A172 (cell line): ENCODE measurements at regions not wholly inside any gene's neighbourhood (a gene's known extent, or its start where the extent isn't known, plus 50 kb on each side); places are given as distances from the start of the nearest gene placed in this dataset.
"Not testable (repeated sequence)": the region's sequence is repeated elsewhere in the genome, so short reads cannot be mapped to it uniquely, and the experiment has no call there.

Experiments
- DNase-seq: peaks from one replicate; pipeline ENCODE4 v3.0.0-alpha.2; 2015; ENCODE audit warnings: low spot score

- no peak for DNase-seq
Observed at GRCh38 chr4:19631814-19632213, 619.9 kb upstream of the SLIT2 start.

GRCh38 chr4:19623866-19624265 lies 627.8 kb upstream of the SLIT2 start:
- DNase-seq, result no peak

GRCh38 chr4:19615086-19615689 lies 636.5 kb upstream of the SLIT2 start:
- no peak for DNase-seq

- DNase-seq, result no peak
Observed at GRCh38 chr4:19614171-19614570, 637.5 kb upstream of the SLIT2 start.

- DNase-seq, result no peak
Observed at GRCh38 chr4:19596342-19596741, 655.4 kb upstream of the SLIT2 start.

GRCh38 chr4:19592391-19592790 lies 659.3 kb upstream of the SLIT2 start:
- DNase-seq, result peak; percentile 11

- DNase-seq, result no peak
Observed at GRCh38 chr4:19583827-19584569, 667.7 kb upstream of the SLIT2 start.

- DNase-seq, result no peak
Observed at GRCh38 chr4:19580095-19580494, 671.6 kb upstream of the SLIT2 start.

GRCh38 chr4:19579608-19580007 lies 672.1 kb upstream of the SLIT2 start:
- no peak for DNase-seq

GRCh38 chr4:19577097-19577496 lies 674.6 kb upstream of the SLIT2 start:
- no peak for DNase-seq

GRCh38 chr4:19575924-19576323 lies 675.8 kb upstream of the SLIT2 start:
- peak; percentile 2 for DNase-seq

- no peak for DNase-seq
Observed at GRCh38 chr4:19566041-19566440, 685.7 kb upstream of the SLIT2 start.

GRCh38 chr4:19562456-19562855 lies 689.2 kb upstream of the SLIT2 start:
- no peak for DNase-seq

- DNase-seq, result no peak
Observed at GRCh38 chr4:19557161-19557560, 694.5 kb upstream of the SLIT2 start.

- not testable (repeated sequence) for DNase-seq
Observed at GRCh38 chr4:19556276-19556675, 695.4 kb upstream of the SLIT2 start.

- DNase-seq, result no peak
Observed at GRCh38 chr4:19547463-19547862, 704.2 kb upstream of the SLIT2 start.

GRCh38 chr4:19544446-19545125 lies 707.1 kb upstream of the SLIT2 start:
- no peak for DNase-seq

- DNase-seq, result no peak
Observed at GRCh38 chr4:19540859-19541540, 710.7 kb upstream of the SLIT2 start.

GRCh38 chr4:19539201-19539600 lies 712.5 kb upstream of the SLIT2 start:
- DNase-seq, result no peak

GRCh38 chr4:19534159-19534558 lies 717.5 kb upstream of the SLIT2 start:
- DNase-seq, result no peak

- DNase-seq, result no peak
Observed at GRCh38 chr4:19531906-19532848, 719.5 kb upstream of the SLIT2 start.
